ENCODE measurements at regions not wholly inside any gene's neighbourhood (a gene's known extent, or its start where the extent isn't known, plus 50 kb on each side); places are given as distances from the start of the nearest gene placed in this dataset.

GRCh38 chr22:27601195-27601594 is 200.4 kb downstream of the MN1 start:
- TF ChIP-seq CTCF (IDR thresholded peaks at IDR 0.05; ENCODE audit: low read length) = no peak
- no peak for TF ChIP-seq EZH2 (IDR thresholded peaks at IDR 0.05; ENCODE audit: borderline replicate concordance, low read length)

All from OCI-LY1 (cell line).